GM12892 (cell line): ENCODE measurements at regions not wholly inside any gene's neighbourhood (a gene's known extent, or its start where the extent isn't known, plus 50 kb on each side); places are given as distances from the start of the nearest gene placed in this dataset.

ENCODE experiments used
- DNase-seq: peaks from one replicate; pipeline ENCODE4 v3.0.0; 2011; ENCODE audit not compliant: insufficient read length
- FAIRE-seq: peaks from 2 replicates; lab custom pipeline; 2011; peaks lifted over from hg19 to GRCh38; lab: Jason Lieb, UNC
- POLR2A ChIP-seq: IDR thresholded peaks from 2 replicates; pipeline ENCODE4 v1.6.1; 2011; ENCODE audit warnings: low read depth, low read length, control low read depth
- POLR2AphosphoS5 ChIP-seq: IDR thresholded peaks from 2 replicates; pipeline ENCODE4 v1.6.1; 2011; ENCODE audit warnings: low read depth, low read length, control low read depth
- TAF1 ChIP-seq: IDR thresholded peaks from 2 replicates; pipeline ENCODE4 v1.6.1; 2011; ENCODE audit warnings: low read depth, mild to moderate bottlenecking, control low read depth, low read length, borderline replicate concordance

DNA sequence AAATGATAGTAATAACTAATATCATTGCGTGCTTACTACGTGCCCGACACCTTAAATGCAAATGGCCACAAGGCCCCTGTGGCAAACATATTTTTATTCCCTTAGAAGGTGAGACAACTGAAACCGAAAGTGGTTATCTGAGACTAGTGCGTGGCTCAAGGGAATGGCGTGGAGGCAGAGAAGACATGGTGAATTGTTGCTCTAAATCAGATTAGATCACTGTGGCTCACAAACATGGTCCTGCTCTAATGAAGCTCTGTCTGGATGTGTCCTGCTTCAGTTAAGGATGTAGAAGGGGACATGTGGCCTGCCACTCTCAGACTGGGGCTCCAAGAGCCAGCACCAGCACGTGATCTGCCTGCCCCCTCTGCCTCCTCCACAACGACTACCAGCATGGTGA lies 124.2 kb upstream of the GMDS start:
- TF ChIP-seq POLR2AphosphoS5 (no peak), TAF1 (no peak), POLR2A (no peak)

DNA sequence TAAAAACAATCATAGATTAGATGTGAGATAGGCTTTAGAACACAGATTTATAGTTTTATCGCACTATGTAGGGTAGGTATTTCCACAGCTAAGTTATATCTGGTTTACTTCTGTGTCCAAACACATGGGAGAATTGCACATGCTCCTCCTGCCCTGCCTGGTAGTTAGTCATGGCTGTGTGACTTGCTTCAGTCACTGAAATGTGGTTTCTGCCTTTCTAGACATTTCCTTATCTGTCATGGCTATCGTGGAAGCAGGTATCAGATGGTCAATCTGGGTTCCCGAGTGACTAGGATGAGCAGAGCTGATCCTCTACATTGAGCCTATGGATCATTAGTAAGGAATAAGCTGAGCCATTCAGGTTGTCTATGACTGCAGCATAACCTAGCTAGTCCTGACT lies 117.8 kb upstream of the GMDS start:
- no peak for TF ChIP-seq POLR2A
- TF ChIP-seq TAF1 = no peak
- TF ChIP-seq POLR2AphosphoS5 = no peak
- FAIRE-seq = no peak

More for the DNA sequence above, 124.2 kb upstream of the GMDS start:
- DNase-seq (no peak), FAIRE-seq (no peak)

DNA sequence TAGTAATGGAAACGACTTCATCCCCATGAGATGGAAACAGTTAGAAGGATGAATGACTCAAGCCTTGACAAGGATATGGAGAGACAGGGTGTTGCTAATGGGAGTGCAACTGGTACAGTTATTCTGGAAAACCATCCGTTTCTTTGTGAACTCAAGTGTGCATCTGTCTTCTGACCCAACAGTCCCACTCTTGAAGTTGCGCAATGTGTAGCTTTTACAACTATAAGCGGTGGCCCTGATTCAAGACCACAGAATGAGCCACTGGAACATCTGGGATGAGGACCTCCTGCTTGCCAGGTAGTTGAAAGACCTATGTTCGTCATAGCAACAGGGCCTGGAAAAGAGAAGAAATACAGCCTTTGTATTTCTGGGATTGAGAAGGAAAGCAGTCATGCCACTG lies 115.8 kb upstream of the GMDS start:
- TF ChIP-seq POLR2AphosphoS5 = no peak
- no peak for TF ChIP-seq POLR2A
- no peak for DNase-seq
- no peak for FAIRE-seq

More for the DNA sequence above, 117.8 kb upstream of the GMDS start:
- DNase-seq = no peak

DNA sequence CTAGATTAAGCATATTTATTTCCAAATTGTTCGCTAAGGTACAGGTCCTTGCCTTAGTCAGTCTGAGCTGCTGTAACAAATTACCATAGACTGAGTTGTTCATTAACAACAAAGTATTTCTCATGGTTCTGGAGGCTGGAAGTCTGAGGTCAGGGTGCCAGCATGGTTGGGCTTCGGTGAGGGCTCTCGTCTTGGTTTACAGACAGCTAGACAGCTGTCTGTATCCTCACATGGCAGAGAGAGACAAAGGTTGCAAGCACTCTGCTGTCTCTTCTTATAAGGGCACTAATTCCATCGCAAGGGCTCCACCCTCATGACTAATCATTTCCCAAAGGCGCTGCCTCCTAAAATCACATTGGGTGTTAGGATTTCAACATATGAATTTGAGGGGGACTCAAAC lies 115.3 kb upstream of the GMDS start:
- TF ChIP-seq POLR2A = no peak
- TF ChIP-seq POLR2AphosphoS5 = no peak
- TF ChIP-seq TAF1 = no peak
- DNase-seq = no peak
- FAIRE-seq = no peak

DNA sequence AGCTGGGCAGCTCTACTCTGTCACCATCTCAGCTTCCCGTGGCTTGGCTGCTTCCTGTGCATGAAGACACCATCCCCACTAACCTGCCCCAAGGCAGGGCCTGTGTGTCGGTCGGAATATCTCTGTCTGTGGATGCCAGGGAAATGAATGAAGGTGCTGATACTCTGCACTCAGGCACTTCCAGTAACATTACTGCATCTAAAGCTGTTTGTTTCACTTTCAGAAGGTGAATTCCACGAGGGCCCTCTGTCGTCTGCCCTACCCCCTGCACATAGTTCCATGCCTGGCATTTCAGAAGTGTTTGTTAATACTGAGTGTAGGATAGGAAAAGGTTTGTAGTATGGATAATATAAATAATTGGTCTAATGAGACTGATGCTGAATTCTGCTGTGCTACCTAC lies 114.7 kb upstream of the GMDS start:
- FAIRE-seq (no peak), DNase-seq (no peak)
- TF ChIP-seq TAF1 (no peak), POLR2AphosphoS5 (no peak), POLR2A (no peak)

DNA sequence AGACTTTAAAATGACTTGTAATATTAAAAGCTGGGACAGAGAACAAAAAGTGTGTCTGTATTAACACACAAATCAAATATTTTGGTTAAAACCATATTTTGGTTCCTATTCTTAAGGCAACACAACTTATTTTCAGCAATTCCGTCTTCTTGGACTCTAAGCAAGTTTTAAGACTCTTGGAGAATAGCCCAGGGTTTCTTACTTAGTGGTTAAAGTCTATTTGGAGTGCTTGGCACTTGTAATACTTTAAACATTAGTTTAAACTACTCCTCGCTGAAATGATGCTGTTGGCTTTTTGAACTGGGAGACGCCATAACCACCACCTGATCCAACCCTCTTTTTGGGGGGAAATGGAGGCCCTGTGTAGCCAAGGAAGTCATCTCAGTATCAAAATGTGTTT lies 109.7 kb upstream of the GMDS start:
- TF ChIP-seq POLR2AphosphoS5 = no peak
- TF ChIP-seq POLR2A = no peak
- TF ChIP-seq TAF1 = no peak
- FAIRE-seq (no peak), DNase-seq (no peak)

DNA sequence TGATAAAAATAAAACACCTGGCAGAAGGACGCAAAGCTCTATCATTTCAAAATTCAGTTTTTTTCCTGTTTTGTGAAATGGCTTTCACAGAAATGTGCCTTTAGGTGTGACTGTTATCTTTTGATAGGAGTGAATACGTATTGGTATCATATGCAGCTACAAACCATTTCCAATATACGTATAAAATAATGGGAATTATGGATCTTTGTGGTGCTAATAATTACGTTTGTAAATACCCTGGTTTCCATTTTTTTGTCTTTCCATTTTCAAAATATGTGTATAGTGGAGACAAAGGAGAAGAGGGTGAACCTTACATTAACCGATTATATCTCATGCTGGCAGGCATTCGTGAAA lies 108.7 kb upstream of the GMDS start:
- no peak for FAIRE-seq
- no peak for DNase-seq
- TF ChIP-seq POLR2A = no peak

DNA sequence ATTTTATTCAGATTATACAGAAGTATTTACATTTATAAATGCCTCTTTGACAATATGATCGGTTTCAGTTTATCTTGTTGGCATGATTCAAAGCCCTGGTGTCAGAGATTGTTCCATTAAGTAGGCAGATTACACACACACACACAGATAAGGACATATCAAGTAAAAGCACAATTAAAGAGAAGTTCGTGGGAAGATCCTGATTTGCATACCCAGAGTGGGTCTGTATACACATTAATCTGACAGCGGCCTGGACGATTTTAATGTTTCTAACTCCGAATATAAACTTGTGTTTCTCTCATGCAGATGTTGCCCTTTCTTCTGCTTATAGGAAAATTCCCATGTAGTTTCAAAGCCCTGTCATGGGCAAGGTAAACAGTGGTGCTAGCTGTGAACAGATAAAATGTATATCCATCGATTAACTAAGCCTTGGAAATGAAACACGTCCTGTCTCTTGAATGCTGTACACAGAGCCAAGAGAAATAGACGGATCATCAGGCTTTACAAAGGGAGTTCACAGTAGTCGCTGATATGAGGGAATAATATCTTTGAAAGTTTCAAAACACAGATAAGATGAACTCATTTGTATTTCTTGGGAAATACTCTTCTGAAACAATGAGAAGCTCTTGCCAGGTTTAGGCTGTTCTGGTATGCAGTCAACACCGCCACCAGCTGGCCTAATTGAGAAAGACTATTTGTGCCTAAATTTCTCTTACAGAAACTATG lies 108.2 kb upstream of the GMDS start:
- TF ChIP-seq POLR2A (no peak), POLR2AphosphoS5 (no peak), TAF1 (no peak)
- FAIRE-seq (no peak), DNase-seq (peak; percentile 29)

DNA sequence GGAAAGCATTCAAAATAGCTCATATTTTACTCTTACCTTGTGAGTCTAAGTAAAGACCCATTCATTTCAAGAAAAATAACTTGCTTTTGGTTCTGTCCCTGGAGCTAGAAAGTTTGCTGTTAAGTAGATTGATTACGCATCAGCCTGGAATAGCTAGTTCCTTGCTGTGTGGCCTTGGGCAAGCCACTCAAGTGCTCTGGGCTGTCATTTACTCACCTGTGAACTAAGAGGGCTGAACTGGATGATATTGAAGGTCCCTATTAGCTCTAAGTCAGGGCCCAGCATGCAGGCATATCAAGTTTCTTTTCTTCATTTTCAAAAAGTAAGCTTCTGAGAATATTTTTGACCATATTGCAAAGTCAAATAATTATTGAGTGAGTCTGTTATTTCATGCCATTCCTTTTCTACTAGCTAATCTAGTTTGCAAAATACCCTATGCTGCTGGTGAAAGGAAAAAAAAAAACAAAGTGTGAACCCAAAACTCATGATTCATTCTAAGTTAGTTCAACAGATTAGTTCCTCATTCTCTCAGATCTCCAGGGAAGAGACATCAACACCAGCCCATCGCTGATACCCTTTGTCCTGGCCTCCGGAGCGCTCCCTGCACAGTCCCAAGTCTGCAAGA lies 106.5 kb upstream of the GMDS start:
- DNase-seq (no peak), FAIRE-seq (no peak)
- TF ChIP-seq POLR2AphosphoS5 (no peak), POLR2A (no peak)

DNA sequence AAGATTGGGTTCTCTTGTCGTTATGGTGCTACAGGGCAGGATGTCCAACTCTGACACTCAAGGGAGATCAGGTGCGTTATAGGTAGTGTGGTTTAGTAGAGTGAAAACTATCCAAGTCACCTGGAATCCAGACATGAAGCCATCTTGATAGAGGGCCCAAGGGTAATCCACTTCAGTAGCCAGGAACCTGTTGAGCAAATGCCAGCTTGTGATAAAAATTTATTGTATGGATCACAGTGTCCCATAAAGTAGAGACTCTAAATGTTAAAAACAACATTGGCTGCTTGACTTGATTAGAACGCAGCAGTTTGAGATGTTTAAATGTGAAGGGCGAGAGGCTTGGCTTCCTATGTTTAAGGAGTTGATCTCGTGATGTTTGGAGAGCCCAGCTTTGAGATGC lies 105.7 kb upstream of the GMDS start:
- no peak for DNase-seq
- no peak for FAIRE-seq
- TF ChIP-seq POLR2AphosphoS5 (no peak), TAF1 (no peak), POLR2A (no peak)

DNA sequence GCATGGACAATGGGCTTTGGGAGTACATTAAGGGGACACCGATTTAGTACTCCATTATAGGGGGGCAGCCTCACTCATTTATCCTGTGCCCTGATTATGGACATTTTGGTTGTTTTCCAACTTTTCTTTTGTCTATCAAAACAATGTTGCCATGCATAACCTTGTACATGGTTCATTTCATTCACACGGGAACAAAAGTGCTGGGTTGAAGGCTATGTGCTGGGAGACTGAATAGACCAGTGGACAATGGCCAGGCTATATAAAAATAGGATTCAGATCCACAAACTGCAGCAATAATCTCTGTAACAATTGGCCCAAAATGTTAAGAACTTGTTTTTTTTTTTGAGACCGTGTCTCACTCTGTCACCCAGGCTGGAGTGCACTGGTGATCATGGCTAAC lies 100.7 kb upstream of the GMDS start:
- FAIRE-seq (no peak), DNase-seq (no peak)
- no peak for TF ChIP-seq POLR2A
- TF ChIP-seq TAF1 = no peak
- no peak for TF ChIP-seq POLR2AphosphoS5

DNA sequence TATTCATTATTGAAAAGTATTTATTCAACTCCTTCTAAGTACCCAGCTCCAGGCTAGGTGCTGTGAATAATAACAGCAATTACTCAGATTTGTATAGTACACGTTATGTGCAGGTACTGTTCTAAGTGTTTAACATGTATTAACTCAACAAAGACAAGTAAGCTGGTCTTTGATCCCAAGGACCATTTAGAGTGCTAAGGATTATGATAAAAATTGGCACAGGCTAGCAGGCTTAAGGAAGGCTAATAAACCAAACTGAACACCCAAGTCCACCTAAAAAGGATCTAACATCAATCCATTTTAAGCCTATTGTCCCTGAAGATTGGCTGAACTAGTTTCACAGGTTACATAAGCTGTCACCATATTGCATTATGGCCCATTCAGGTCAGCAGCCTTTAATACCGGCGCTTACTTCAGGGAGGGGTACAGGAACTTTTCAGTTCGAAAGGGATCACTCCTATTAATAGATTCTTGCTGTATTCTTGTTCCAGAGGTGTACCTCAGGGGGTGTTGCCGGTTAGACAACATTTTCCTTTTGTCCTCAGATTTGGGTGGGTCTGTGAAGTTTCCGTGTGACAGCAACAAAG lies 99.0 kb upstream of the GMDS start:
- no peak for FAIRE-seq
- no peak for TF ChIP-seq TAF1
- TF ChIP-seq POLR2A = no peak
- TF ChIP-seq POLR2AphosphoS5 = no peak
- no peak for DNase-seq

DNA sequence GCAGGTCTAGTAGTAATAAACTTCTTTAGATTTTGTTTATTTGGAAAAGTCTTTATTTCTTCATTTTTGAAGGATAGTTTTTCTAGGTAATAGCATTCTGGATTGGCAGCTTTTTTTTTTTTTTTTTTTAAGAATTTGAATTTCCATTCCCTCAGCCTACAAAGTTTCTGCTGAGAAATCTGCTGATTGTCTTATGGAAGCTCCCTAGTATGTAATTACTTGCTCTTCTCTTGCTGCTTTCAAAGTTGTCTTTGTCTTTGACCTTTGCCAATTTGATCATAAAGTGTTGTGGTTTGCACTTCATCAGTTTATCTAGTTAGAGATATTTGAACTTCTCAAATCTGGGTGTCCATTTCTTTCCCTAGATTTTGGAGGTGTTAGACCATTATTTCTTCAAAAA lies 82.2 kb upstream of the GMDS start:
- FAIRE-seq = no peak
- no peak for TF ChIP-seq TAF1
- no peak for TF ChIP-seq POLR2AphosphoS5
- TF ChIP-seq POLR2A = no peak
- DNase-seq = no peak
